SK-N-MC (cell line): ENCODE measurements at regions not wholly inside any gene's neighbourhood (a gene's known extent, or its start where the extent isn't known, plus 50 kb on each side); places are given as distances from the start of the nearest gene placed in this dataset.
"Not testable (repeated sequence)": the region's sequence is repeated elsewhere in the genome, so short reads cannot be mapped to it uniquely, and the experiment has no call there.

Experiments used
- DNase-seq: peaks from one replicate; pipeline ENCODE4 v3.0.0-alpha.2; 2011; ENCODE audit warnings: low read depth, low spot score
- H3K27ac ChIP-seq: fragments of 200-600 bp; sonication (generic); 2 replicates; pipeline ENCODE4 v1.5.1; 2016; ENCODE audit warnings: mixed run types
- H3K36me3 ChIP-seq: fragments of 200-600 bp; sonication (generic); 2 replicates; pipeline ENCODE4 v1.6.1; 2017; ENCODE audit warnings: antibody characterized with exemption, low read length, mixed read lengths; ENCODE audit not compliant: insufficient read depth
- H3K4me3 ChIP-seq: fragments of 200-600 bp; sonication (generic); 2 replicates; pipeline ENCODE4 v1.5.1; 2016
- H3K9ac ChIP-seq: fragments of 200-600 bp; sonication (generic); 2 replicates; pipeline ENCODE4 v1.8.0; 2017; ENCODE audit warnings: mixed run types, mixed read lengths; ENCODE audit not compliant: insufficient read length
- H3K9me3 ChIP-seq: fragments of 200-600 bp; sonication (generic); 2 replicates; pipeline ENCODE4 v1.6.1; 2017; ENCODE audit warnings: low read depth, mild to moderate bottlenecking, antibody characterized with exemption, low read length, moderate library complexity, mixed read lengths
- EZH2 ChIP-seq: fragments of 200-600 bp; sonication (generic); IDR thresholded peaks from one replicate; pipeline ENCODE4 v1.6.1; 2017; ENCODE audit warnings: antibody characterized with exemption
- FOXP2 ChIP-seq: optimal IDR thresholded peaks from 2 replicates; pipeline ENCODE3; 2011; ENCODE audit warnings: mild to moderate bottlenecking, moderate library complexity; ENCODE audit not compliant: insufficient read depth; ENCODE audit errors: extremely low read length, control extremely low read depth
- POLR2AphosphoS5 ChIP-seq: IDR thresholded peaks from 2 replicates; pipeline ENCODE4 v1.6.1; 2012; ENCODE audit warnings: mild to moderate bottlenecking, low read depth, low read length, borderline replicate concordance

DNA sequence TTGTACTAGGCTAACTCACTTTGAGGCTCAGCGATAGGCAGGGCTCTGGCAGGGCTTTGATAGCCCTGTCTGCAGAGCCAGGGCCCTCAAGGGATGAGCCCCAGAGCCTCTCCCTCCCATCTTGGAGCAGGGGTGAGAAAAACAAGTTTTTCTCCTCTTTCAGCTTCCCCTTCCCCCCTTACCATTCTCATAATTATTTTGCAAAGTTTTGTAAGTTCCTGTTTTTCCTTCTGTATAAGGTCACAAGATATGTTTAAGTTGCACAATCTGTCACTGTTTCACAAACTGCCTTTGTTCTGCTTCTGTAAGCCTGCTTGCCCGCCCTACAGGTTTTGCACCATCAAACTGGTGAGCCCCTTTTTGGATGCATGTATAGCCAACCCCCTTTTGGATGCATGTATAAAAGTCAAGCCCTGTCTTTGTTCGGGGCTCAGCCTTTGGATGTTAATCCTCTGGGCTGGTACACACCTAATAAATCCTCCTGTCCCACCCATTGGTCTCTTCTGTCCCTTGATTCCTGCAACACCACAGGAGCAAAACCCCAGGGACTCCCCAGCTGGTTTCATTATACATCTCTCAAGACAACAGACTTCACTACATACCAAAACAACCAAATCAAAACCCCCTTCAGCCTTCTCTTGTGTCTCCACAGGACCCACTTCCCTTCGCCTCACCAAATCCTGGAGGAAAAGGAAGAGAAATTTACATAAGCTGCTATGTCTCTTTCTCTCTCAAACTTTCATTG lies 52.5 kb upstream of the RESF1 start:
- no peak overlapping the region for H3K27ac ChIP-seq
- no peak for DNase-seq
- no peak overlapping the region for H3K4me3 ChIP-seq
- H3K9me3 ChIP-seq: no peaks in the 10 kb centered on the region
- H3K36me3 ChIP-seq: no peaks in the 10 kb centered on the region
- no peak overlapping the region for H3K9ac ChIP-seq
- TF ChIP-seq POLR2AphosphoS5 (no peak), FOXP2 (no peak), EZH2 (no peak)

DNA sequence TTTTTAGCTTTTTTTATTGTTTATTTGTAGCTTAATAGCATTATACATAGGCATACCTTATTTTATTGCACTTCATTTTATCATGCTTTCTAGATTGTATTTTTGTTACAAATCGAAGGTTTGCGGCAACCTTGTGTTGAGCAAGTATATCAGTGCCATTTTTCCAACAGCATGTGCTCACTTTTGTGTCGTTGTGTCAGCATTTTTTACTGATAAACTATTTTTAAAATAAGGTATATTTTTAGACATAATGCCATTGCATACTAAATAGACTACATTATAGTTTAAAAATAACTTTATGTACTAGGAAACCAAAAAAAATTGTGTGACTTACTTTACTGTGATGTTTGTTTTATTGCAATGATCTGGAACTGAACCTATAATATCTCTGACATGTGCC lies 56.2 kb upstream of the RESF1 start:
- no peak for TF ChIP-seq FOXP2
- no peak for TF ChIP-seq POLR2AphosphoS5
- TF ChIP-seq EZH2: no peak
- no peaks in the 10 kb centered on the region for H3K36me3 ChIP-seq
- no peaks in the 10 kb centered on the region for H3K9me3 ChIP-seq
- no peak overlapping the region for H3K9ac ChIP-seq
- H3K27ac ChIP-seq: no peak overlapping the region
- no peak overlapping the region for H3K4me3 ChIP-seq
- no peak for DNase-seq

GRCh38 chr12:31900271-31900670 lies 58.9 kb upstream of the RESF1 start:
- no peaks in the 10 kb centered on the region for H3K36me3 ChIP-seq
- H3K4me3 ChIP-seq: no peak overlapping the region
- DNase-seq: no peak
- no peak for TF ChIP-seq EZH2
- no peak overlapping the region for H3K27ac ChIP-seq
- no peak overlapping the region for H3K9ac ChIP-seq
- no peaks in the 10 kb centered on the region for H3K9me3 ChIP-seq

DNA sequence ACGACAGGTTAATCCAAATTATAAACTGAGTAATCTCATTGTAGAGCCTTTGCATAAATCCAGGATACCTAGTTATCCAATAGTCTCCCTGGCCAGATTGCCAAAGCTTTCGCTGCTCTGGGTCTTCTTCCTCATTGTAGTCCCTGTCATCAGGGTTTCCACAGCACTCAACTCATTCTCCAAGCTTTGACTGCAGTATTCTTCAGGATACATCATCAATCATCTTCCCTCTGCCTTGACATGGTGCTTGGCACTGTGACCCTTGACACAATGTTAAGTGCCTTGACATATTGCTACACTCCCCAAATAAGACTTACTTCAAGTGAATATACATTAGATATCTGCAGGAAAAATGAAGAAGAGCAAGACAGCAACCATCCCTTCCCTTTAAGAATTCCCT lies 60.1 kb upstream of the RESF1 start:
- H3K9ac ChIP-seq: no peak overlapping the region
- no peak overlapping the region for H3K4me3 ChIP-seq
- no peak overlapping the region for H3K27ac ChIP-seq
- no peaks in the 10 kb centered on the region for H3K9me3 ChIP-seq
- H3K36me3 ChIP-seq: no peaks in the 10 kb centered on the region
- no peak for DNase-seq
- TF ChIP-seq FOXP2: no peak
- no peak for TF ChIP-seq EZH2
- TF ChIP-seq POLR2AphosphoS5: no peak

- Histone ChIP-seq H3K9me3 (no peaks in the 10 kb centered on the region), H3K9ac (no peak overlapping the region), H3K36me3 (no peaks in the 10 kb centered on the region), H3K27ac (no peak overlapping the region), H3K4me3 (no peak overlapping the region)
- DNase-seq: no peak
- no peak for TF ChIP-seq EZH2
- no peak for TF ChIP-seq FOXP2
- TF ChIP-seq POLR2AphosphoS5: no peak
Measured at GRCh38 chr12:31897781-31898503, 61.3 kb upstream of the RESF1 start.

GRCh38 chr12:31897092-31897491 lies 62.1 kb upstream of the RESF1 start:
- not testable (repeated sequence) for H3K36me3 ChIP-seq, H3K9me3 ChIP-seq, H3K27ac ChIP-seq, H3K4me3 ChIP-seq, H3K9ac ChIP-seq, DNase-seq

DNA sequence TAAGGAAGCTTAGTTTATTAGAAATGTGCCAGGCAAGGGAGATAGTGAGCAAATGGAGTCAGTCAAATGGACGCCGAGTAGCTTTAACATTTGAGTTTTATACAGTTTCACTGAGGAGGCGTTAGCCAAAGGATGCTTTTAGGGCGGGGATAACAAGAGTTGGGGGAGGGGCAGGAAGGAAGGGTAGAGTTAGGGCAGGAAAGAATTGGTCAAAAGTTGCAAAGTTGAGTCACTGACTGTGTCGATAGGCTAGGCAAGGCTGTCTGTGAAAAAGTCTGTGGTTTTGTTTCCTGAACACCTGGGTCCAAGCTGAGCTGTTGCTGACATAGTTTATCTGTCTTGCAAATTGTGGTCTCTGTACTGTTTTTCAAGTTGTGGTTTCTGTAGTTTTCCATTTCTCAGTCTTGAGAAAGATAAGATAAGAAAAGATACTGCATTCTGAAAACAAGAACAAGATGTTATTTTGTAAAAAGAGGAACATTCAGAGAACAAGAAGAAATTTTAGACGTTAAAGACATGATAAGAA lies 62.6 kb upstream of the RESF1 start:
- TF ChIP-seq EZH2: no peak
- no peak for DNase-seq
- Histone ChIP-seq H3K4me3 (no peak overlapping the region), H3K27ac (no peak overlapping the region), H3K9me3 (no peaks in the 10 kb centered on the region), H3K9ac (no peak overlapping the region), H3K36me3 (no peaks in the 10 kb centered on the region)

GRCh38 chr12:31895449-31896150 lies 63.6 kb upstream of the RESF1 start:
- H3K4me3 ChIP-seq: no peak overlapping the region
- DNase-seq: no peak
- no peak overlapping the region for H3K27ac ChIP-seq
- no peaks in the 10 kb centered on the region for H3K36me3 ChIP-seq
- H3K9me3 ChIP-seq: no peaks in the 10 kb centered on the region
- no peak overlapping the region for H3K9ac ChIP-seq
- TF ChIP-seq FOXP2: no peak
- no peak for TF ChIP-seq EZH2
- no peak for TF ChIP-seq POLR2AphosphoS5
